ENCODE measurements at regions not wholly inside any gene's neighbourhood (a gene's known extent, or its start where the extent isn't known, plus 50 kb on each side); places are given as distances from the start of the nearest gene placed in this dataset.

- TF ChIP-seq EZH2 (IDR thresholded peaks at IDR 0.05; ENCODE audit: insufficient read depth, poor library complexity, severe bottlenecking) (no peak), EZH2phosphoT487 (IDR thresholded peaks at IDR 0.05; ENCODE audit: insufficient read depth, low read depth) (no peak)
Observed at GRCh38 chr5:101370181-101370580, 467.1 kb upstream of the ST8SIA4 start.

All from GM23248 (cell line).